GM21526 (cell line): ENCODE measurements at regions not wholly inside any gene's neighbourhood (a gene's known extent, or its start where the extent isn't known, plus 50 kb on each side); places are given as distances from the start of the nearest gene placed in this dataset.

ENCODE experiments used
- ATAC-seq: cut with Tn5 transposase; IDR thresholded peaks from one replicate; pipeline ENCODE4 v1.9.1; 2021; ENCODE audit warnings: moderate library complexity; ENCODE audit not compliant: unreplicated experiment, low FRiP score

DNA sequence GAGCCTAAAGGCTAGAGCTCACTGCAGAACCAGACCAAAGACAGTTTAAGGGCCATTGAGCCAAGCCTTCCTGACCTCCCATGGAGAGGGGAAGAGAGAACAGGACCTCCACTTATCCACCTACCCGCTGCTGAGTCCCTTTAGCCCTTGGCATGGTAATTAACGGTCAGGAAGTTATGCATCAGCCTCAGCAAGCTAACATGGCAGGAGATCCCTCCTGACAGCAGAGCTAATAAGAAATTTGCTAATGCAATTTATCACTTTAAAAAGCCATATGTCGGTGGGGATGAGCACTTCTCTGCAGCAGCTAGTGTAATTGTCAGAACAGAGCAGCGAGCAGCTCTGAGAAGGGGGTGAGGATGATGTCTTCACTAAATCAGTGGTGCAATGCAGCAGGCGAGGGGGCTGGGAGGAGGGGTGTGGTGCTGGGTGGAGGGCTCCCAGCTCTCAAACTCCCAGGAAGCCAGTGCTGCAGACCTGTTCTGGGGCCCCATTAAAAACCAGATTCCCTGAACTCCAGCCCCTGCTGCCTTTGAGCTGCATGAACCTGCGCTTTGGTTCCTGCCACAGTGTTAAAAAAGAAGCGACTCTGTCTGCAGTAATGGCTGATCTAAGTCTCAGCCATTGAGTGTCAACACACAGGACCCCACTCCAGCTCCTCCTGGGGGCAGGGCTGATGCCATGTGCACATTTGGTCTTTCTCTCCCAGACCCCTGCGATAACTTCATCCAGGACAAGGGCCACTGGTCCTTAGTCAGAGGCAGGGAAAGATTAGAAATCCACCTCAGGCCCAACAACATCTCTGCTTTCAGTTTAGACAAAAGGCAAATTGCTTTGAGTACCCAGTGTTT is 63.0 kb upstream of the CALM2 start:
- no peak for ATAC-seq

DNA sequence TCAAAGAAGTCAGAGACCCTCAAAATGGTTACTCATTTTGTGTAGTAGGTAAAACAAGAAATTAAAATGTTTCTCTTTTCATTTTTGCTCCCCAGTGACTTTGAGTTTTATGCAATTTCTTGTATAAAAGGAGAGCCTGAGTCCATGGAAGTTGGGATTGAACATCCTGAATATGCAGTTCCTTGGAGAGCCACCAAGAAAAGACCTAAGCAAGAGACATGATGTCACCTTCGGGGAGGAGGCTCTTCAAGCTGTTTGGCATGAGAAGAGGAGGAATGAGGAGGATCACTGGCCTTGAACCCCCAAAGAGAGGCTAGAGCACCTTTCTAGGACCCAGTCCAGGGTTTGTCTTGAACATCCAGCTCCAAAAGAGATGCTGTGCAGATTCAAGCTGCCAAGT is 62.3 kb upstream of the CALM2 start:
- no peak for ATAC-seq

DNA sequence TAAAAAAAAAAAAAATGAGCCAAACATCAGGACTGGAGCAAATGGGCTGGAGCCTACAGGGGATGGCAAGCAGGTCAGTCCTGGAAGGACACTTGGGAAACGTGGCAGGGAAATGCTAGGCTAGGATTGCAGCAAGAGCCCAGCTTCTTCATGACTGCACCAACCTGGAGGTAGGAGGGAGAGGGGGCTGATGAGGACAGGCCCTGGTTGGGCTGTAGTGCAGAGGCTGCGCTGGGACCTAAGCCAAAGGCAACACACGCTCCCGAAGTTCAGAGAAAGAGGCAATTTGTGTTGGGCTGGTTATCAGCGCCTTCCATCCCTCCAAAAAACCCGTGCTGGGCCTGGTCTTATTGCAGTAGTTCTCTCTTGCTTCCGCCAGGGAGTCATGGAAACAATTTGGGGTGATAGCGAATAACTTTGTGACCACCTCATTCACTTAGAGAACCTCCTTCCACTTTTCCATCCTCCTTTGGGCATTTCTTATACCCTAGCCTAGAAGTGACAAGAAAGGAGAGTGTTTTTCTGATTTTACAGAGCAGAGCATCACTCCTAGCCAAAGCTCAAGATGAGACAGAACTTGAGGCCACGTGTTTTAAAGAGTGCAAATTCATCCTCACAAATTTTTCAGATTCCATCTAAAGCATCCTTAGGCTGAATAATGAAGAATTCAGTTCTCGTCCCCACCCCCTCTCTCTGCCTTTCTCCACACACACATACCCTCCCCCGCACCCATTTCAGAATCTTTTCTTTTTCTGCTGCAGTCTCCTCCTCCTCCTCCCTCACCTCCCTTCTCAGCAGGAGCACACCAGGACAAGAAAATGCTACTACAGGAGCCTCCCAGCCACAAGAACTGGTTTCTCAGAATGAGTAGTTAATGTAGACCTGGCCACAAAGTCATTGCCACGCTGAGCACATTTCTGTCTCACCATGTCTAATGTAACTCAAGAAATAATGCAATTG is 61.3 kb upstream of the CALM2 start:
- no peak for ATAC-seq

DNA sequence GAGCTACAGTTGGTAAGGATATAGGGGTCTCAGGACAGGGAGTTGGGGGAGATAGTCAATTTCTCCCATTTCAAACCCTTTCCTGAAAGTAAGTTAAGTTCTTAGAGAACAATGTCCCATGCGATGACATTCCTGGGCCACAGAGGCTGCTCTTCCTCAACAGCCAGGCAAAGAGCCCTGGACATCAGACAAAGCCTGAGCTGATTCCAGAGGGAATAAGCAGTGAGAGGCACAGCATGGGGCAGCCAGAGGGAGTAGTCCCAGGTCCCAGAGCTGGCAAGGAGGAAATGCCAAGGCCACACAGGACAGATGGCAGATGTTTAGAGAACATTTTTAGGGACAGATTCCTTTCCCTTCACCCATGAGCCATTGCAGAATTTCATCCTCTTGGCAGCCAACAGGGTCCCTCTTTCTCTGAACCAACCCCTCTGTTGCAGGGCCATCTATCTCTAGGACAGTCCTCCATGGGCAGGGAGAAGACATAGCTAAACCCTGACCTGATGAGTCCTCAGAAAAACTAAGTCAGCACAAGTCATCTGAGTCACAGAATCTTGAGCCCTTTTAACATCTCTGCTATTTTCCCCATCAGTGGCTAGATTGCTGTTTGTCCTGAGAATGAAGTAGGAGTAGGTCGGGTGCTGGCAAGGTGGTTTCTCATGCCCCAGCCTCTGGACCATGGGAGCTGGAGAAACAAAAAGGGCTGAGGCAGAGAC is 60.3 kb upstream of the CALM2 start:
- no peak for ATAC-seq

DNA sequence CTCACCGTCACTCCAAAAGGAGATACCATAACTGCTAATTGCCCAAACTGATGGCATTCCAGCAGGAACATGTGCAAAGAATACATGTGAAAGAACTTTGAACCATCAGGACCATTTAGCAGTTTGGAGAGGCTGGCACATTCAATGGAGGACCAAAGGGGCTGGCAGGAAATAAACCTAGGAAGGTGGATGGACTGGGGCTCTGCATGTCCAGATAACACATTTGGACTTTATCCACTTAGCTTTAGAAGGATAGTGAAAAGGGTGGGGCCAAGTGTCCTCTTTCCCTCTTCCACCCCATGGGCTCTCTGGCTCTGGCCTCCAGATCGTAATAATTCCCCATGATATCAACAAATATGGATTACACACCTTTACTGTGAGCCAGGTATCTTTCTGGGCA is 58.8 kb upstream of the CALM2 start:
- ATAC-seq = no peak

DNA sequence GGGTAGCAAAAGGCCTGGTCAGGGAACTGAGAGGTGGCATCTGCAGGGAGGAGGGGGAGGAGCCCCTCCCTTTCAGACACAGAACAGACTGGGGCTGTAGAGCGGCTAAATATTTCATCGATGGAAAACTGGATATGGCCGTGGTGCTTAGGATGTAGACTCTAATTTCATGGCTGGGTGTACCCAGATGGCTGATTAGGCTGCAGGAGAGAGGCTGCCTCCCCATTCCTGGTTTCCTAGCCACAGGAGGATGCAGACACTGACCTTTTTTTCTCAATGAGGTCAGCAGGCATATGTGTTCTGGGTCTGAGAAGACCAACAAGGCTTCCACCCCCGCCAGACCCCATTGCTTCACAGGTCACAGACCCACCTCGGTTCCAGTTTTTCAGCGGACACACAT is 58.1 kb upstream of the CALM2 start:
- ATAC-seq = no peak

DNA sequence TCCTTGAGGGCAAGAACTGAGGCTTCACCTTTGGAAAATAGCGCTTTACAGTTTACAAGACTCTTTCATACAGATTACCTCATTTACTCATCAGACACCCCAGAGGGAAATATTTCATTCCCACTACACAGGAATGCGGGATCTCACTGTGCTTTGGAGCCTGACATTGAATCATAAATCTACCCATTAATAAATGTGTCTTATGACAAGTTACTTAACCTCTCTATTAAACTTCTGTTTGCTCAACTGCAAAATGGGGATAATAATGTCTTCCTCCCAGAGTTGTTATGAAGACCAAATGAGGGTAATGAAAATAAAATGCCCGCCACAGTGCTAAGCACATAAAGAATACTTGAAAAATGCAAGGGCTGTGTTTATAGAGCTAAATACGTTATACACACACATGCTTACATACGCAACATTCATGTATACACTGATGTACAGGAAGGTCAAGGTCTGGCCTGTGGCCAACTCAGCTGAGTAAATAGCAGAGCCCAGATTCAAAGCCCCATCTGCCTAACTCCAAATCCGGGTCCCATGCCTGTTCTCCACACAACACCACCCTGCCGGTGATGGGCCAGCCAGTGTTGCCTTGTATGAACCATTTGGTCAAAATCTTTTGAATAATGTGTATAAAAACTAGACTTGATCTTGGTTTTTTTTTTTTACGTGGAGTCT is 56.6 kb upstream of the CALM2 start:
- no peak for ATAC-seq

DNA sequence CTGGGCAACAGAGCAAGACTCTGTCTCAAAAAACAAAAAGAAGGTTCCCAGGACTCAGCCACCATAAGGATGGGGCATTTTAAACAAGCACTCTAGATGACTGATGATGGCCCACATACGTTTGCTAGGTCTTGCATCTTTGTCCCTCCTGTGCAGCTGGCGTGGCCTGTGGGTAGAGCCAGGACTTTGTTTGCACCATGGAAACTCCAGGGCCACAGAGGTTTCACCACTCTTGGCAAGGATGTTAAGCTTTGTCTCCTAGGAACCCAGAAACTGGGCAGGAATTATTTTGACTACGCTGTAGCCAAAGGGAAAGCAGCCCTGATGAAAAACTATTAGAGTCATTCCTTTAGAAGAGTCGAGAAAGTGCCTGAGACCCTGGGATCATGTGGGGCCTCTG is 54.1 kb upstream of the CALM2 start:
- ATAC-seq = no peak

DNA sequence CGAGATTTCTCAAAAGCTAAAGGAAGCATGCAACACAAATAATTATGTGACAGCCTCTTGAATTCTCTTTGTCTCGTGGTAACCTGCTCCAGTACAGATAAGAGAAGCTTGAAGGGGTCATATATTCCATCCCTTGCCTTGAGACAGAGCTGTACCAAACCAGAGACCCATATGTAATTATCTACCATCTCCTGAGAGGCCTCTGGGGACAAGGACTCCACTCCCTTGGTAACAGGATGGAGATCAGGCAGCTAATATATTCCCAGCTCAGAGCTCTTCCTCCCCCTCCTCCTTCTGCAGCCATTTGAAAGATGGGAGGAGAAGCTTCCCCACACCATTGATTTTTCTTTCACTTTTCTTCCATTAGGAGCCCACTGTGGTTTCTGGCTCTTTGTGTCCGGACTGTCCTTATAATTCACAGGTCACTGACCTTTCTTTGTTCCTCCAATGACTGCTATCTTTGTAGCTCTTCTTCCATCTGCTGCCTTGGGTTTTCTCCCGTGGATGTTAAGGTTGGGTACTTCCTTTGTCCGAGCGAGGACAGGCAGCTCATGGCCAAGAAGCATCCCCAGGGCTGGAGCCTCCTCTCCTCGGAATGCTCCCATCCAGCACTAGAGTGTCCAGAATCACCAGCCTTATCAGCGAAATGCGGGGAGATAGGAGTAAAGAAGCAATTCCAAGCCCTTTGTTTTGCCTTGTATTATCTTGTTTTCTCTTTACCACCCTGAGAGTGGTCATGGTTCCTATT is 51.4 kb upstream of the CALM2 start:
- no peak for ATAC-seq

DNA sequence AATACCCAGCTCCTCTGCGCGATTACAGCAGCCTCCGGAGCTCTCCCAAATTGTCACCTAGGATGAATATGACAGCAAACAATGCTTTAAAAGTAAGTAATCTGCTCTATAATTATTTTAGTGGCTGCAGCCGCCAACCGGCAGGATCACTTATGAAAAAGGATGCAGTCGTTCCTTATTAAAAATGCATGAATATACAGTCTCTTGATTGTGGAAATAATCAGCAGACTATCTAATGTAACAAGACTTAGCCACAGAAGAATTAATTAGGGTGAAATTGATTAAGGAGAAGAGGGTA is 50.6 kb upstream of the CALM2 start:
- ATAC-seq = no peak

DNA sequence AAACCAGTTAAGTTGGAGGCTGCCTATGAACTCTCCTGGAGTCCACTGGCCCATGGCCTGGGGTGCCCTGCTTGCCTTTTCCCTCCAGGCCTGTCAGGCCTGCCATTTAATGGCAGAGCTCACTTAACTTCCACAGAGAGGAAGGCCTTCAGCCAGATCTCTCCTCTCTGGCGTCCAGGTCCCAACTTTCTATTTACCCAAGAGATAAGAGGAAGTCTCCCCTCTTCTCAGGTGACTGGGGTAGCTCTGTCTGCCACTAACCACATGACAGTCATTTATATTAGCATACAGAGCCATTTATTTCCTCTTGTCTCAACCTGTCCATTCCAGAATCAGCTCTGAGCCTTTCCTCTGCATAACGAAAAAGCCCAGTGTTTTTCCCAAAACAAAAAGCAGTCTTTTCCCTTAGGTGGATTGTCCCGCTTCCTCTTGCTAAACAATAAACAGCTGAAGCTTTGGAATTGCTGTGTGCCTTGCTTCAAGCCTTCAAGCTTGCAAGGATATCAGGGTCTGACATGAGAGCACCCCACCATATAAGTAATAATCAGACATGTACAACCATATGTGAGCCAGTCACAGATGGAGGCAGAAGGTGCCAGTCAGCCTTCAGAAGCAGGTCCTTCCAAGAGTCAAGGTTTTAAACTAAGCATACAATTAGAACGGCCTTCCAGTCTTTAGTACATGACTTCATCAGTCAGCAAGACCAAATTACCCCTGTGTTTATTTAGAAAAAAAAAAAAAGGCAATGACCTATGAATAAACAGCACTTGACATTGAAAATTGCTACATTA is 50.0 kb upstream of the CALM2 start:
- ATAC-seq = no peak
